IMR-90 (cell line): ENCODE measurements at regions not wholly inside any gene's neighbourhood (a gene's known extent, or its start where the extent isn't known, plus 50 kb on each side); places are given as distances from the start of the nearest gene placed in this dataset.

Experiments
- ATAC-seq: fragments of 200-7000 bp; cut with Tn5 transposase; 2 replicates; pipeline ENCODE4 v1.9.1; 2020; ENCODE audit warnings: low read depth, mild to moderate bottlenecking, moderate library complexity
- BruUV-seq: library from RNA; stranded (reverse); fragments of 400-500 nt; replicated peaks from 2 replicates; lab custom pipeline; 2021; lab: Mats Ljungman, UMichigan
- CTCF ChIA-PET: fragments of 300-600 bp; formaldehyde crosslinking; extraction: SDS; loops from one replicate; lab custom pipeline; 2021; ENCODE audit warnings: antibody characterized with exemption; lab: Yijun Ruan, JAX
- POLR2A ChIA-PET: fragments of 300-600 bp; sonication (Branson Sonifier 250); formaldehyde crosslinking; loops from one replicate; lab custom pipeline; 2022; ENCODE audit warnings: antibody characterized with exemption; ENCODE audit not compliant: unreplicated experiment; lab: Charles Lee
- DNase-seq: peaks from one replicate; pipeline ENCODE4 v3.0.0; 2013
- H2AFZ ChIP-seq: replicated peaks from 2 replicates; pipeline ENCODE3; 2013; ENCODE audit warnings: low read length, mild to moderate bottlenecking; ENCODE audit not compliant: poor library complexity
- H2AK5ac ChIP-seq: 2 replicates; pipeline ENCODE4 v1.6.1; 2013; ENCODE audit warnings: low read depth, low read length, inconsistent platforms
- H2AK9ac ChIP-seq: replicated peaks from 2 replicates; pipeline ENCODE3; 2013; ENCODE audit warnings: mild to moderate bottlenecking, low read depth, low read length, moderate library complexity; ENCODE audit not compliant: poor library complexity
- H2BK120ac ChIP-seq: 2 replicates; pipeline ENCODE4 v1.6.1; 2013; ENCODE audit warnings: low read depth, low read length, inconsistent platforms
- H2BK15ac ChIP-seq: 3 replicates; pipeline ENCODE4 v1.6.1; 2013; ENCODE audit warnings: low read depth, low read length, inconsistent platforms
- H2BK20ac ChIP-seq: 2 replicates; pipeline ENCODE4 v1.6.1; 2013; ENCODE audit warnings: low read depth, mild to moderate bottlenecking, inconsistent platforms, low read length, moderate library complexity
- H2BK5ac ChIP-seq: 2 replicates; pipeline ENCODE4 v1.6.1; 2013; ENCODE audit warnings: mild to moderate bottlenecking, low read depth, low read length, inconsistent platforms; ENCODE audit not compliant: poor library complexity, severe bottlenecking
- H3K14ac ChIP-seq: replicated peaks from 2 replicates; pipeline ENCODE4 v1.6.1; 2013; ENCODE audit warnings: low read depth, low read length, inconsistent platforms
- H3K18ac ChIP-seq: 2 replicates; pipeline ENCODE4 v1.6.1; 2013; ENCODE audit warnings: low read depth, low read length, control low read depth
- H3K23ac ChIP-seq: 2 replicates; pipeline ENCODE4 v1.6.1; 2013; ENCODE audit warnings: low read depth, low read length, inconsistent platforms
- H3K27ac ChIP-seq: 2 replicates; pipeline ENCODE4 v1.5.1; 2013; ENCODE audit warnings: mild to moderate bottlenecking, control low read depth, low read length; ENCODE audit not compliant: insufficient read depth
- H3K27me3 ChIP-seq: 2 replicates; pipeline ENCODE4 v1.6.1; 2013; ENCODE audit warnings: low read length; ENCODE audit not compliant: control insufficient read depth, insufficient read depth
- H3K36me3 ChIP-seq: 2 replicates; pipeline ENCODE4 v1.6.1; 2013; ENCODE audit warnings: low read length, mixed read lengths; ENCODE audit not compliant: control insufficient read depth, insufficient read depth
- H3K4ac ChIP-seq: 2 replicates; pipeline ENCODE4 v1.6.1; 2013; ENCODE audit warnings: low read depth, low read length, inconsistent platforms
- H3K4me1 ChIP-seq: 2 replicates; pipeline ENCODE4 v1.6.1; 2013; ENCODE audit warnings: low read length, mixed read lengths; ENCODE audit not compliant: control insufficient read depth, insufficient read depth
- H3K4me2 ChIP-seq: 2 replicates; pipeline ENCODE4 v1.6.1; 2013; ENCODE audit warnings: low read depth, mild to moderate bottlenecking, control low read depth, low read length, moderate library complexity
- H3K4me3 ChIP-seq: 2 replicates; pipeline ENCODE4 v1.5.1; 2013; ENCODE audit warnings: low read depth, mild to moderate bottlenecking, control low read depth, low read length, moderate library complexity; ENCODE audit not compliant: insufficient read depth
- H3K56ac ChIP-seq: 2 replicates; pipeline ENCODE4 v1.6.1; 2013; ENCODE audit warnings: low read length, inconsistent platforms; ENCODE audit not compliant: insufficient read depth; ENCODE audit errors: extremely low read depth
- H3K79me1 ChIP-seq, 2 experiments: 2 replicates each; pipeline ENCODE4 v1.6.1; 2013; ENCODE audit warnings: low read length in 2 of 2, inconsistent platforms in 1 of 2, low read depth in 1 of 2
- H3K9ac ChIP-seq: 2 replicates; pipeline ENCODE4 v1.6.1; 2013; ENCODE audit warnings: low read depth, low read length, control low read depth
- H3K9me1 ChIP-seq: 2 replicates; pipeline ENCODE4 v1.6.1; 2013; ENCODE audit warnings: low read length, inconsistent platforms; ENCODE audit not compliant: insufficient read depth
- H3K9me3 ChIP-seq: 2 replicates; pipeline ENCODE4 v1.6.1; 2013; ENCODE audit warnings: low read length; ENCODE audit not compliant: control insufficient read depth, insufficient read depth
- H4K20me1 ChIP-seq: 2 replicates; pipeline ENCODE4 v1.6.1; 2013; ENCODE audit warnings: low read length, inconsistent platforms; ENCODE audit not compliant: insufficient read depth
- H4K5ac ChIP-seq: 2 replicates; pipeline ENCODE4 v1.6.1; 2013; ENCODE audit warnings: mild to moderate bottlenecking, low read depth, low read length, control low read depth
- H4K8ac ChIP-seq, 2 experiments: 2 replicates each; pipeline ENCODE4 v1.6.1; 2013; ENCODE audit warnings: low read depth in 2 of 2, low read length in 2 of 2, control low read depth in 1 of 2, inconsistent platforms in 1 of 2
- H4K91ac ChIP-seq: 2 replicates; pipeline ENCODE4 v1.6.1; 2013; ENCODE audit warnings: low read depth, low read length, inconsistent platforms; ENCODE audit not compliant: insufficient read depth
- BHLHE40 ChIP-seq: fragments of 150-350 bp; IDR thresholded peaks from 2 replicates; pipeline ENCODE4 v1.6.1; 2016; ENCODE audit warnings: mild to moderate bottlenecking, low read depth, low read length
- CHD1 ChIP-seq: IDR thresholded peaks from 2 replicates; pipeline ENCODE4 v1.6.1; 2012; ENCODE audit warnings: low read depth, low read length, improper control_type of control experiment
- FOS ChIP-seq: fragments of 150-350 bp; IDR thresholded peaks from 2 replicates; pipeline ENCODE4 v1.6.1; 2016; ENCODE audit warnings: low read depth, low read length
- MAFK ChIP-seq: IDR thresholded peaks from 2 replicates; pipeline ENCODE4 v1.6.1; 2012; ENCODE audit warnings: low read depth, low read length, improper control_type of control experiment
- MAZ ChIP-seq: IDR thresholded peaks from 2 replicates; pipeline ENCODE4 v1.6.1; 2012; ENCODE audit warnings: low read depth, mild to moderate bottlenecking, low read length, improper control_type of control experiment, moderate library complexity, borderline replicate concordance
- USF2 ChIP-seq: fragments of 150-350 bp; IDR thresholded peaks from 2 replicates; pipeline ENCODE4 v1.6.1; 2017; ENCODE audit warnings: mild to moderate bottlenecking, antibody characterized with exemption, low read length, low read depth
- WGBS, 2 experiments: methylation state at CpG; one replicate each; pipeline versions ENCODE4 v1.1.5 to v1.1.7; 2013; ENCODE audit warnings: missing lambda C conversion rate in 2 of 2; ENCODE audit not compliant: insufficient read length in 1 of 2; ENCODE audit errors: extremely low coverage in 2 of 2; 5-methylcytosine and 5-hydroxymethylcytosine counted together
- dilution Hi-C: fragments of 300-500 bp; cut with HindIII; formaldehyde crosslinking; loops from one replicate; pipeline ENCODE4 v1.14.3; 2018; ENCODE audit warnings: low sequenced_read_pairs; ENCODE audit not compliant: unreplicated experiment
- in situ Hi-C: fragments of 300-500 bp; cut with MboI; formaldehyde crosslinking; loops from 3 replicates; pipeline ENCODE4 v1.14.3; 2019; ENCODE audit warnings: low sequenced_read_pairs, inconsistent platforms, mixed read lengths
- intact Hi-C: fragments of 100-400 bp; cut with micrococcal nuclease; formaldehyde crosslinking; loops from 2 replicates; pipeline ENCODE4 v1.10.0; 2022

DNA sequence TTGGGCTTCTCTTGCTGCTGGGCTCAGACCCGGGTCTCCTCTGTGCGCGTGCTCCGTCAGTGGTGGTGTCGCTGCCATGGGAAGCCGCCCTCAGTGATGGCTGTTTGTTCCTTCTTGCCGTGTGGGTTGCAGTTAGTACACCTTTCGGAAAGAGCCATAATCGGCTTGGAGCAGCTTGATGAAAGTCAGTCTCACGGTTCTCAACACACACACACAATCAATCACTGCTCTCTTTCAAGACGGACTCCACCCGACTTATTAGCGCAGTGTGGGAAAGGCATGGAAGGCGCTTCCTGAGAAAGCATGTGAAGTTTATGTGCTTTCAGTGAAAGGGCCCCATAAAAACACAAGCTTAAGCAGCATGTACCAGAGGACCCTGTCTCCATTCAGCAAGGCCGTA, 64.1 kb downstream of the SOX11 start:
- Histone ChIP-seq H4K20me1 (no peaks in the 10 kb centered on the region), H3K14ac (no peak overlapping the region), H3K9me3 (0 out of 2 replicates have a peak, but pooled peaks cover 1% of the 10 kb centered on the region), H2BK20ac (no peak overlapping the region), H2BK120ac (no peak overlapping the region), H3K4me2 (no peak overlapping the region), H3K79me1 (no peaks in the 10 kb centered on the region), H3K27ac (no peak overlapping the region), H2AK5ac (no peak overlapping the region), H4K5ac (no peak overlapping the region), H2BK15ac (no peak overlapping the region), H3K9me1 (no peaks in the 10 kb centered on the region), H3K4me3 (no peak overlapping the region), H4K8ac (no peak overlapping the region), H3K23ac (no peak overlapping the region), H3K18ac (no peak overlapping the region), H2AFZ (no peak overlapping the region), H3K56ac (no peak overlapping the region), H3K4ac (no peak overlapping the region), H3K4me1 (no peaks in the 10 kb centered on the region), H3K9ac (no peak overlapping the region), H4K91ac (no peak overlapping the region), H3K27me3 (peaks cover 2% of the 10 kb centered on the region; the same call in 1 of the 2 replicates), H2AK9ac (no peak overlapping the region), H3K36me3 (no peaks in the 10 kb centered on the region), H2BK5ac (no peak overlapping the region)
- BruUV-seq: no TSS peak
- in situ Hi-C loops: no loop called here
- intact Hi-C loops: no loop called here
- WGBS, 2 experiments: no CpG with 5 or more reads among the region's 15 CpGs
- ATAC-seq (no peak), DNase-seq (no peak)
- POLR2A ChIA-PET: no interaction called here
- dilution Hi-C loops: no loop called here
- TF ChIP-seq BHLHE40 (no peak), MAFK (no peak), CHD1 (no peak), FOS (no peak), MAZ (no peak), USF2 (no peak)
- CTCF ChIA-PET: no interaction called here
